ENCODE measurements at regions not wholly inside any gene's neighbourhood (a gene's known extent, or its start where the extent isn't known, plus 50 kb on each side); places are given as distances from the start of the nearest gene placed in this dataset.

DNA sequence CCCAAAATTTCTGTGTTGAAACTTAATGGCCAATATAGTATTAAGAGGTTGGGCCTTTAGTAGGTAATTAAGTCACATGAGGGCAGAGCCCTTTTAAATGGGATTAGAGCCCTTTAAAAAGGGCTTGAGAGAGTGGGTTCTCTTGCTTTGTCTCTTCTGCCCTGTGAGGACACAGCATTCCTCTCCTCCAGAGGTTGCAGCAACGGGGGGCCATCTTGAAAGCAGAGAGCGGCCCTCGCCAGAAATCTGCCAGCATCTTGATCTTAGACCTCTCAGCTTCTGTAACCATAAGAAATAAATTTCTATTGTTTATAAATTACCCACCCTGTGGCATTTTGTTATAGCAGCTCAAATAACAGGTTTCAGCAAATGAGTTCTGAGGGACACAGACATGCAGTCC, 305.0 kb upstream of the LRP1B start:
- H3K9me3 ChIP-seq (ENCODE audit: low read depth, low read length), result no peaks in the 10 kb centered on the region
- H4K20me1 ChIP-seq (ENCODE audit: insufficient read depth, low read length), result no peaks in the 10 kb centered on the region
- no peak overlapping the region for H2AFZ ChIP-seq (ENCODE audit: low read length)
- no peak overlapping the region for H3K4me2 ChIP-seq (ENCODE audit: insufficient read depth, low read length)
- H3K79me2 ChIP-seq (ENCODE audit: insufficient read depth, low read length), result no peaks in the 10 kb centered on the region
- H3K27ac ChIP-seq (ENCODE audit: low read depth, low read length), result no peak overlapping the region
- H3K4me1 ChIP-seq (ENCODE audit: insufficient read depth, low read length), result no peaks in the 10 kb centered on the region
- no peaks in the 10 kb centered on the region for H3K36me3 ChIP-seq (ENCODE audit: insufficient read depth, low read length)
- H3K27me3 ChIP-seq (ENCODE audit: insufficient read depth, low read length), result no peaks in the 10 kb centered on the region
- TF ChIP-seq, protein P1, sequence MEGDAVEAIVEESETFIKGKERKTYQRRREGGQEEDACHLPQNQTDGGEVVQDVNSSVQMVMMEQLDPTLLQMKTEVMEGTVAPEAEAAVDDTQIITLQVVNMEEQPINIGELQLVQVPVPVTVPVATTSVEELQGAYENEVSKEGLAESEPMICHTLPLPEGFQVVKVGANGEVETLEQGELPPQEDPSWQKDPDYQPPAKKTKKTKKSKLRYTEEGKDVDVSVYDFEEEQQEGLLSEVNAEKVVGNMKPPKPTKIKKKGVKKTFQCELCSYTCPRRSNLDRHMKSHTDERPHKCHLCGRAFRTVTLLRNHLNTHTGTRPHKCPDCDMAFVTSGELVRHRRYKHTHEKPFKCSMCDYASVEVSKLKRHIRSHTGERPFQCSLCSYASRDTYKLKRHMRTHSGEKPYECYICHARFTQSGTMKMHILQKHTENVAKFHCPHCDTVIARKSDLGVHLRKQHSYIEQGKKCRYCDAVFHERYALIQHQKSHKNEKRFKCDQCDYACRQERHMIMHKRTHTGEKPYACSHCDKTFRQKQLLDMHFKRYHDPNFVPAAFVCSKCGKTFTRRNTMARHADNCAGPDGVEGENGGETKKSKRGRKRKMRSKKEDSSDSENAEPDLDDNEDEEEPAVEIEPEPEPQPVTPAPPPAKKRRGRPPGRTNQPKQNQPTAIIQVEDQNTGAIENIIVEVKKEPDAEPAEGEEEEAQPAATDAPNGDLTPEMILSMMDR (IDR thresholded peaks at IDR 0.05; ENCODE audit: extremely low read depth, low read depth, low read length), result no peak
- no peak for DNase-seq (ENCODE audit: insufficient read length, low spot score, missing footprints)
- no peak overlapping the region for H3K4me3 ChIP-seq (ENCODE audit: insufficient read depth, low read length)

DNA sequence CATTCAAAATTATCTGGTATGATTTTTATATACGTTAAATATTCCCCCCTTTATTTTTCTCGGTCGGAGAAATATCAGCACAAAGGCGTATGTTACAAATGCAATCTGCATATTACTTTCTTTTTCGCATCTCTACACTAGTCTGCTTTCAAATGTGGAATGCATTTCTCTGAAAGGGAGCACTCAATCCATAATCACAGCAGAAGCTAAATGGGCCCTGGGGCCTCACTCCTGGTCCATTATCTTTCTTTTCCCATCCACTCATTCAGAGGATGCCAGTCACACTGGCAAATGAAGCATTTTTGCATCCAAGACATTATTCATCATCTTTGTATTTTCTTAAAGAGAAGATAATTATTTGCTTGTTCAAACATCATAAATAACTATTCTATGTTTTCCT, 295.2 kb upstream of the LRP1B start:
- TF ChIP-seq, protein P1 (IDR thresholded peaks at IDR 0.05; ENCODE audit: extremely low read depth, low read depth, low read length), result no peak
- Histone ChIP-seq H4K20me1 (ENCODE audit: insufficient read depth, low read length) (no peaks in the 10 kb centered on the region), H3K4me2 (ENCODE audit: insufficient read depth, low read length) (no peak overlapping the region), H3K4me1 (ENCODE audit: insufficient read depth, low read length) (no peaks in the 10 kb centered on the region), H3K4me3 (ENCODE audit: insufficient read depth, low read length) (no peak overlapping the region), H2AFZ (ENCODE audit: low read length) (no peak overlapping the region), H3K27ac (ENCODE audit: low read depth, low read length) (no peak overlapping the region), H3K36me3 (ENCODE audit: insufficient read depth, low read length) (no peaks in the 10 kb centered on the region), H3K9me3 (ENCODE audit: low read depth, low read length) (no peaks in the 10 kb centered on the region), H3K27me3 (ENCODE audit: insufficient read depth, low read length) (no peaks in the 10 kb centered on the region), H3K79me2 (ENCODE audit: insufficient read depth, low read length) (no peaks in the 10 kb centered on the region)
- DNase-seq (ENCODE audit: insufficient read length, low spot score, missing footprints), result no peak

DNA sequence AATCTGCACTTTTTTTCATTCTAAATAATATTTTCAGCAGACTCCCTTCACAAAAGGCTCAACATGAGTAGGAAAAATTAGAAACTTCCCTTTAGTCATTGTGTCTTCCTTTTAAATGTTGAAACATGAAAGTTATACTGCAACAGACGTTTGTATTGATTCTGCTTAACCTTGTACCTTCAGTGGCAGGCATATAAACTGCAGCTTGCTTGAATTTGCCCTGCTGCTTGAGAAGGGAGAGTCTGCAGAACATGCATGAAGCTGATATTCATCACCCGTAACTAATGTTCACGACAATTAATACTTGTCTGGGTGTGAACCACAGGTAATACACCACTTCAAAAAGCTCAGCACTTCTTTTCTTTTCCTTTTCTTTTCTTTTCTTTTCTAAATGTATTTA, 294.7 kb upstream of the LRP1B start:
- Histone ChIP-seq H4K20me1 (ENCODE audit: insufficient read depth, low read length) (no peaks in the 10 kb centered on the region), H3K79me2 (ENCODE audit: insufficient read depth, low read length) (no peaks in the 10 kb centered on the region), H2AFZ (ENCODE audit: low read length) (no peak overlapping the region), H3K4me1 (ENCODE audit: insufficient read depth, low read length) (no peaks in the 10 kb centered on the region), H3K9me3 (ENCODE audit: low read depth, low read length) (no peaks in the 10 kb centered on the region), H3K27me3 (ENCODE audit: insufficient read depth, low read length) (no peaks in the 10 kb centered on the region), H3K4me3 (ENCODE audit: insufficient read depth, low read length) (no peak overlapping the region), H3K4me2 (ENCODE audit: insufficient read depth, low read length) (no peak overlapping the region), H3K36me3 (ENCODE audit: insufficient read depth, low read length) (no peaks in the 10 kb centered on the region), H3K27ac (ENCODE audit: low read depth, low read length) (no peak overlapping the region)
- TF ChIP-seq, protein P1 (IDR thresholded peaks at IDR 0.05; ENCODE audit: extremely low read depth, low read depth, low read length), result no peak
- no peak for DNase-seq (ENCODE audit: insufficient read length, low spot score, missing footprints)

DNA sequence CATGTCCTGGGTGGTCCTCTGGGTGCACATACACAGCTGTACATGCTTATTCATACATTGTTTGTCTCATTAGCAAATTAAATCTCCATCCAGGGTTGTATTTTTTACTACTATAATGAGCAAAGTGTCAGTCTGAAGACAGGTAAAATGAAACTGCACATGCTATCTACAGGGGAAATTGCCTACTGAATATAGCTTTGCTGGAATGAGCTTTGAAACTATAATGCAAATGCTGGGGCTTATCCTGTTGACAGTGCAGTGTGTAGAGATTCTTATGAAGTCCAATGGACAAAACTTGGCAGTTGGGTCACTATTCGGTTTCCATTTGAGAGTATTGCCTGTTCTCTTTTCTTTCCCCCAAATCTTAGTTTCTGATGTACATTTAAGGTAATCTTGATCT, 292.8 kb upstream of the LRP1B start:
- no peaks in the 10 kb centered on the region for H3K9me3 ChIP-seq (ENCODE audit: low read depth, low read length)
- no peaks in the 10 kb centered on the region for H4K20me1 ChIP-seq (ENCODE audit: insufficient read depth, low read length)
- DNase-seq (ENCODE audit: insufficient read length, low spot score, missing footprints), result no peak
- H3K4me1 ChIP-seq (ENCODE audit: insufficient read depth, low read length), result no peaks in the 10 kb centered on the region
- no peak overlapping the region for H3K27ac ChIP-seq (ENCODE audit: low read depth, low read length)
- H3K27me3 ChIP-seq (ENCODE audit: insufficient read depth, low read length), result no peaks in the 10 kb centered on the region
- H2AFZ ChIP-seq (ENCODE audit: low read length), result no peak overlapping the region
- no peaks in the 10 kb centered on the region for H3K36me3 ChIP-seq (ENCODE audit: insufficient read depth, low read length)
- no peak overlapping the region for H3K4me3 ChIP-seq (ENCODE audit: insufficient read depth, low read length)
- H3K79me2 ChIP-seq (ENCODE audit: insufficient read depth, low read length), result no peaks in the 10 kb centered on the region
- no peak overlapping the region for H3K4me2 ChIP-seq (ENCODE audit: insufficient read depth, low read length)
- TF ChIP-seq, protein P1 (IDR thresholded peaks at IDR 0.05; ENCODE audit: extremely low read depth, low read depth, low read length), result no peak

Data from osteoblast (primary cell).